Stimulated activated naive CD8-positive, alpha-beta T cell treated with anti-CD3 and anti-CD28 coated beads, Interleukin-15, amount 100 ng/mL, for 72 hours (primary cell): ENCODE measurements at regions not wholly inside any gene's neighbourhood (a gene's known extent, or its start where the extent isn't known, plus 50 kb on each side); places are given as distances from the start of the nearest gene placed in this dataset.

Experiments
- ATAC-seq: fragments of 150-1000 bp; cut with Tn5 transposase; 2 replicates; pipeline ENCODE4 v1.10.0; 2021; ENCODE audit warnings: mild to moderate bottlenecking, moderate library complexity
- DNase-seq, 2 donors: peaks; one replicate each; pipeline ENCODE4 v3.0.0; 2021 to 2022
- H3K27ac Mint-ChIP-seq, 2 donors: one replicate each; pipeline ENCODE4 v1.8.0; 2022; ENCODE audit warnings: mild to moderate bottlenecking in 2 of 2, mixed read lengths in 2 of 2, moderate library complexity in 2 of 2
- H3K27me3 Mint-ChIP-seq: one replicate; pipeline ENCODE4 v1.8.0; 2022; ENCODE audit warnings: mixed read lengths
- H3K4me1 Mint-ChIP-seq: one replicate; pipeline ENCODE4 v1.8.0; 2022; ENCODE audit warnings: mild to moderate bottlenecking, mixed read lengths
- H3K4me3 Mint-ChIP-seq, 2 donors: one replicate each; pipeline ENCODE4 v1.8.0; 2022; ENCODE audit warnings: mild to moderate bottlenecking in 2 of 2, mixed read lengths in 2 of 2, moderate library complexity in 1 of 2
- H3K9me3 Mint-ChIP-seq, 2 donors: one replicate each; pipeline ENCODE4 v1.8.0; 2022; ENCODE audit warnings: mixed read lengths in 2 of 2

DNA sequence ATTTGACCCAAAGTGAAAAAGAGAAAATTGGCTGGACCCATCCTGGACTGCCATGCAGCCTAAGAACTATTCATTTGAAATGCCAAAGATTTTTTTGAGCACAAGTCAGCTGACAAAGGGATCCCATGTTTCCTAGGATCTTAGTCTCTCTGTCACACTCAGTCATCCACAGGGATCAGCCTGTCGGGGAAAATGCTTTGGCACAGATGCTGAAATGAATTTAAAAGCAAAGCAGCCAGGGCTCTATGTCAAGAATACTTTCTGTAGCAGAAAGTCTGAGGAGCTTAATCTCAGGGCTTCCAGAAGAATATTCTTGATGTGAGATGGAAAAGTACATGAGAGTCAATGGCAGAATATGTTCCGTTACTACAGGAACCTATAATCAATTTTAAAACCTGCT lies 1900.8 kb downstream of the MRPL39 start:
- no peaks in the 10 kb centered on the region for H3K4me1 Mint-ChIP-seq

DNA sequence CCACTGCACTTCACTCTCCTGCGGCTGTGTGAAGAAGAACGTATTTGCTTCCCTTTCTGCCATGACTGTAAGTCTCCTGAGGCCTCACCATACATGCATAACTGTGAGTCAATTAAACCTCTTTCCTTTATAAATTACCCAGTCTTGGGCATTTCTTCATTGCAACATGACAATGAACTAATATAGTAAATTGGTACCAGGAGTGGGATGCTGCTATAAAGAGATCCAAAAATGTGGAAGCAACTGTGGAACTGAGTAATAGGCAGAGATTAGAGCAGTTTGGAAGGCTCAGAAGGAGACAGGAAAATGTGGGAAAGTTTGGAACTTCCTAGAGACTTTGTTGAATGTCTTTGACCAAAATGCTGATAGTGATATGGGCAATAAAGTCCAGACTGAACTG lies 1907.9 kb downstream of the MRPL39 start:
- Mint-ChIP-seq H3K4me1 (no peaks in the 10 kb centered on the region), H3K27me3 (no peaks in the 10 kb centered on the region), H3K4me3 (no peak overlapping the region), H3K9me3 (peaks cover 7 to 18% of the 10 kb centered on the region in 2 donors), H3K27ac (no peak overlapping the region)
- ATAC-seq (no peak), DNase-seq (no peak)

More for the DNA sequence above, 1900.8 kb downstream of the MRPL39 start:
- no peak overlapping the region for H3K27ac Mint-ChIP-seq
- DNase-seq (no peak), ATAC-seq (no peak)
- no peaks in the 10 kb centered on the region for H3K27me3 Mint-ChIP-seq
- H3K4me3 Mint-ChIP-seq = no peak overlapping the region
- no peaks in the 10 kb centered on the region for H3K9me3 Mint-ChIP-seq

DNA sequence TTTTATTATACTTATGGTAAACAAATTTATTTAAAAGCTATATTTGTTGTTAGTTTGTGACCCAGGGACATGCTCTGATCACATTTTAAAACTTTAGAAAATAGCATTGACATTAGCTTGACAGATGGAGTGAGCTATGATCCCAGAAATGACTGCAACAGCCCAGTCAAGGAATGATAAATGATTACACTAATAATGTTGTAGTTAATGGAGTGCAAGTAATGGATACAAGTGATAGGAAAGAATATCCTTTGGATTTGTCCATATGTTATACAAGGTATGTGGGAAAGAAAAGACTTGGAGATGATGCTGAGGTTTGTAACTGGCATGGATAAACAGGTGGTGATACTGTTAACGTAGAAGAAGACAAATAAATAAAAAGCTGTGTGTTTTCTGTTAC lies 1908.7 kb downstream of the MRPL39 start:
- no peaks in the 10 kb centered on the region for H3K4me1 Mint-ChIP-seq
- no peak overlapping the region for H3K4me3 Mint-ChIP-seq
- H3K9me3 Mint-ChIP-seq = peaks cover 7 to 18% of the 10 kb centered on the region in 2 donors
- no peak for ATAC-seq
- H3K27me3 Mint-ChIP-seq = no peaks in the 10 kb centered on the region
- H3K27ac Mint-ChIP-seq = no peak overlapping the region
- no peak for DNase-seq

DNA sequence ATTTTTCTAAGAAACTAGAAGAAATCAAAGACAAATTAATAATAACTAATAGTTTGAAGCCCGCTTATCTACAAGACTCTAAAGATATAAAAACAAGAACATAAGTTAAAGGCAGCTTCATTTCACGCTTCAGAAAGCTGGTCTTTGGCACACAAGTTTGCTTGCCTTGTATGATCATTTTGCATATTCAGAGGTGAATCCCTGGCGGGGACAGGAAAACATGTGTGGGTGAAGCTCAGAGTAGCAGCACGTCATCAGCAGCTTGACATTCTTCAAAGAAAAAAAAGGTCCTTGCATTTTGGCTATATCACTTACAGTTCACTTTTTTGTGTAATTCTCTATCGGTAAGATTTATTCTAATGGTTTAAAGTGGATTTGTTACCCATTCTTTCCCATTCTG lies 1911.8 kb downstream of the MRPL39 start:
- Mint-ChIP-seq H3K4me1 (no peaks in the 10 kb centered on the region), H3K9me3 (peaks cover 7 to 14% of the 10 kb centered on the region in 2 donors), H3K4me3 (no peak overlapping the region), H3K27me3 (no peaks in the 10 kb centered on the region), H3K27ac (no peak overlapping the region)
- no peak for DNase-seq
- ATAC-seq = no peak

DNA sequence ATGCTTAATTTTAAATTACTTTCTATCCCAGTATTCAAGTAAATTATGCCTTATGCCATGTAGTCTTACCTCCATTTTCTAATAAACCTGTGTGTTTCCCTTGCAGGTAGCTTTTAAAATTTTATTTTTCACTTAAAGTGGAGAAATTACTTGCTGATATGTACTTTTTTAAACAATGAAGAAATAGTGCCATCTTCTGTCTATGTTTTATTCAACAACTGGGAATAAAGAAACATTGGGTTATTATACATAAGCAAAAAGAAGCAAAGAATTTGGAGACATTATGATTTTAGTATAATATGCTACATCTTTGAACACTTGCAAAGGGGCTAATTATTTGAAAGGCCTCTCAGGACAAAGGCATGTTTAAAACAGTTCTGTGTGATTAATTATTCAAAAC lies 1912.9 kb downstream of the MRPL39 start:
- no peaks in the 10 kb centered on the region for H3K4me1 Mint-ChIP-seq
- no peak for DNase-seq
- no peak overlapping the region for H3K27ac Mint-ChIP-seq
- ATAC-seq = no peak
- H3K9me3 Mint-ChIP-seq = peaks cover 3 to 4% of the 10 kb centered on the region in 2 donors
- no peaks in the 10 kb centered on the region for H3K27me3 Mint-ChIP-seq
- no peak overlapping the region for H3K4me3 Mint-ChIP-seq

DNA sequence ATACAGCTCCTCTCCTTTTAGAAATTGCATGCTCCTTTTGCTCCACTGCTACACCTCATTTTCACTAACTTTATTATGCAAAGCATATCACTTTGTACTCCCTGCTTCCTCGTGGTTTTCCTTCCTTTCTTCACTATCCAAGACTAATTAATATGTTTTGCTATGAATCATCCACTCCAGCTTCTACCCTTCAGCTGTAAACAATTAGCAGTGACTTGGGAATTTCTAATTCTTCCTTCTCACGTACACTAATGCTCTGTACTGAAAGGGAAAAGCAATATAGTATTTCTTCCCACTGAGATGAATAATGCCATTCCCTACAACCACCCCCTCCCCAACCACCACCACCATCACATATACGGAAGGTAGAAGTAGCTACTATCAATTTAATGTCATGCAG lies 1917.0 kb downstream of the MRPL39 start:
- Mint-ChIP-seq H3K27me3 (no peaks in the 10 kb centered on the region), H3K27ac (no peak overlapping the region), H3K4me1 (no peaks in the 10 kb centered on the region), H3K4me3 (no peak overlapping the region), H3K9me3 (no peaks in the 10 kb centered on the region)
- ATAC-seq (no peak), DNase-seq (no peak)

DNA sequence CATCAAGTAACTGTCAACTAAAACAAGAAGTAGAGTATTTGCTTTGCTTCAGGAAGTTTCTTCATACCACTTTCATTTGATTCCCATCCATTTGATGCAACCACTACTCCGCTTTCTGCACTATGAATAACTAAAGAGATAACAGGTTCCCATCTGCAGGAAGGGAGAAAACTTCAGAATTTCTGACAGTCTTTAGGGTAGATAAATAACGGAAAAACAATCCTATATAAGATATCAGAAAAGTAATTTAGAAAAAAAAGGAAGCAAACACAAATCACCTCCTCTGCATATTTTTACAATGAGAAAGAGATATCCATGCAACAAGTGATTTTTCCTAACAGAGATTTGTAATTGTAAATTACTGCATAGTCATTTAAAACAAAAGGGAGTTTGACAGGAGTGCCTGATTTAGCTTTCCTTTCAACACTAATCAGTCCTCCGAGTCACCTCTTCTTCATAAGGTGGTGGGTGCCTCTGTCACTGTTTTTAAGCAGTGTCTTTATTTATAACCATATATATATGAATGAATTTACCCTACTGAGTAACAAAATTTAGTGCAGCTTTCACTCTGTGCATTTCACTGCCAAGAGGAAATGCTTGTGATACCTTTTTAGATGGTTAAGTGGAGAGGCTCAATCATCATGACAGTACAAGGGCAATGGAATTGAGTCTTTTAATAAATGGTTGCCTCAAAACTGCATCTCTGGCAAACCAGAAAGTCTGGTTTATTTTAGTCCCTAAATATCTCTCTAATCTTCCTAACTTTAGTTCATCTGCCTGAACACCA lies 1920.4 kb downstream of the MRPL39 start:
- DNase-seq (no peak), ATAC-seq (no peak)
- Mint-ChIP-seq H3K4me1 (no peaks in the 10 kb centered on the region), H3K4me3 (no peak overlapping the region), H3K9me3 (no peaks in the 10 kb centered on the region), H3K27ac (no peak overlapping the region), H3K27me3 (no peaks in the 10 kb centered on the region)

DNA sequence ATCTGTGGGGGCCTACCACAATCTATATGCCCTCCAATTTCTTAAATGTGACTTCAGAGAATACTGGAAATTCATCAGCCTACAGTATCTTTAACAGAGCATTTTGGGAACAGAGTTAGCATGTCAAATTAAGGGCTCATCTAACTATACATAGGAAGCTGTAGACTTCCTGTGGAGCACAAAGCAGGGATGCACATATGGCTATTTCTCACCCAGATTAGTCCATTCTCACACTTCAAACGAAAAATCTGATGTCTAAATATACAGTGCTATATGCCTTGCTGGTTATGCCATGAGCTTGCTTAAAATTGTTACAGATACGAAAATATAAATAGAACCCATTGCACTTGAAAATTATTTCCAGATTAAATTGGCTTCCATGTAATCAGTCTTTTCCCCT lies 1922.8 kb downstream of the MRPL39 start:
- Mint-ChIP-seq H3K4me1 (no peaks in the 10 kb centered on the region), H3K4me3 (no peak overlapping the region), H3K9me3 (no peaks in the 10 kb centered on the region), H3K27ac (no peak overlapping the region), H3K27me3 (no peaks in the 10 kb centered on the region)
- no peak for ATAC-seq
- no peak for DNase-seq

DNA sequence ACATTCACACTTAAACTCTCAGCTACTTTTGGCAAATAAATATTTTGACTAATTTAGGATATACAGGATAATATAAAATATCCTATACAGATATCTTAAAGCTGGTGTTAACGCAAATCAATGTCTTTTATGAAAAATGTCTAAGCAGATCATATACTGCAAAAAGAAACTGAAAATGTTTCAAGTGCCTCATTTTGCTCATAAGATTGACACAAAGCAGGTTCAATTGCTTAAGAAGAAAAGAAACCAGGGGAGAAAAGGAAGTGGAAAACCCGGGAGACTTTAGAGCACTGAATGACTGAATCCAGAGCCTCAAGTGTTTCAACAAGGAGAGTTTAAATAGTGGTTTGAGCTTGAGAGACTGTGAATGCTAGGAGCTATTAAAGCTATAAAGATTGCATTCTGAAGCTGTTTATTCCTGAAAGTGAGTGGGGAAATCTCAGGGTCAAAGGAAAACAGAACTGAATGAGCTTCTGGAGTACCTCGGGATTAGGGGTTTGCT lies 1943.0 kb downstream of the MRPL39 start:
- H3K27ac Mint-ChIP-seq = no peak overlapping the region
- DNase-seq = no peak
- H3K27me3 Mint-ChIP-seq = no peaks in the 10 kb centered on the region
- H3K9me3 Mint-ChIP-seq = no peaks in the 10 kb centered on the region
- no peak for ATAC-seq
- H3K4me1 Mint-ChIP-seq = no peaks in the 10 kb centered on the region
- no peak overlapping the region for H3K4me3 Mint-ChIP-seq

DNA sequence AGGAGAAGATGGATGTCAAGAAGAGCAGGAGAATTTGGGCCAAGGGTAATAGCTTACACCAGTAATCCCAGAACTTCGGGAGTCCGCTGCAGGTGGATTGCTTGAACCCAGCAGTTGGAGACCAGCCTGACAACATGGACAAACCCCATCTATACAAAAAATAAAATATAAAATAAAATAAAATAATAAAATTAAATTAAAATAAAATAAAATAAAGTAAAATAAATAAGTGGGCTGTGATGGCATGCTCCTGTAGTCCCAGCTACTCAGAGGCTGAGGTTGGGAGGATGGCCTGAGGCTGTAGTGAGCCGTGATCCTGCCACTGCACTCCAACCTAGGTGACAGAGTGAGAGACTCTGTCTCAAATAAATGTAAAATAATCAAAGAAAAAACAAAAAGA lies 1946.7 kb downstream of the MRPL39 start:
- no peaks in the 10 kb centered on the region for H3K27me3 Mint-ChIP-seq
- no peak for ATAC-seq
- no peaks in the 10 kb centered on the region for H3K9me3 Mint-ChIP-seq
- no peaks in the 10 kb centered on the region for H3K4me1 Mint-ChIP-seq
- H3K4me3 Mint-ChIP-seq = no peak overlapping the region
- no peak for DNase-seq
- no peak overlapping the region for H3K27ac Mint-ChIP-seq

DNA sequence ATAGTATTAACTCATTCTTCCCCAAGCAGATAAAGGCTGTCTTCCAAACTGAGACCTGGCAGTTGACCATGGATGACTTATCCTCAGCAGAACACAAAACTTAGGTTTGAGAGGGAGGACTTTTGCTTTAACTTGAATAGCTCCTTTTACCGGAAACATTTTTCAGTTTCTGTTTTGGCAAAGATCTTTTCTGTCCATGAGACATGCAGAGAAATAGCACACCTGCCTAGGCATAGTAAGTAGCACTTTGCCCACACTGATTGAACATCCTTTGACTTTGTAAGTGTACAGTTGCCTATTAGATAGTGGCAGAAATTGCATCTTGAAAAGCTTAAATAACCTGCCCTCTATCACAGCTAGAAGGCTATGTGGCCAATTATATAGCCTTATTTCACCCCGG lies 1962.5 kb downstream of the MRPL39 start:
- Mint-ChIP-seq H3K4me3 (no peak overlapping the region), H3K4me1 (no peaks in the 10 kb centered on the region), H3K27me3 (peaks cover 12% of the 10 kb centered on the region), H3K27ac (no peak overlapping the region), H3K9me3 (no peaks in the 10 kb centered on the region)
- ATAC-seq (no peak), DNase-seq (no peak)

DNA sequence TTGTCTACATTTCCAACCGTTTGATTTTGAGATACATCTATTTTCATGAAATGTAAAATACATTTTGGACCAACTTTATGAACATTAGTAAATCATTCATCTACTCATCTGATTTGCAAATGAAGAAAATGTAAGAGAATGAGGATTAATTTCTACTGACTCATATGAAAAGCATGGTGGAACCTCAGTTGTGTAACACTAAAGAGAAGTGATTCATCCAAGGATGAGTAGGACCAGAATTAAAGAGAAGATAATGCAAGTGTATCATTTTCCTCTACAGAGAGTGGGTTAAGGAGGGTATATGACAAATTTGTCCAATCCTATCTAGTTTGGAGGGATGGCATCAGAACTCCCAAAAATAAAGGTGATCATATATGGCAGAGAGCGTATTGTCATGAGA lies 1967.6 kb downstream of the MRPL39 start:
- ATAC-seq (no peak), DNase-seq (no peak)
- Mint-ChIP-seq H3K4me3 (no peak overlapping the region), H3K9me3 (no peaks in the 10 kb centered on the region), H3K27me3 (peaks cover 7% of the 10 kb centered on the region), H3K27ac (no peak overlapping the region), H3K4me1 (no peaks in the 10 kb centered on the region)

DNA sequence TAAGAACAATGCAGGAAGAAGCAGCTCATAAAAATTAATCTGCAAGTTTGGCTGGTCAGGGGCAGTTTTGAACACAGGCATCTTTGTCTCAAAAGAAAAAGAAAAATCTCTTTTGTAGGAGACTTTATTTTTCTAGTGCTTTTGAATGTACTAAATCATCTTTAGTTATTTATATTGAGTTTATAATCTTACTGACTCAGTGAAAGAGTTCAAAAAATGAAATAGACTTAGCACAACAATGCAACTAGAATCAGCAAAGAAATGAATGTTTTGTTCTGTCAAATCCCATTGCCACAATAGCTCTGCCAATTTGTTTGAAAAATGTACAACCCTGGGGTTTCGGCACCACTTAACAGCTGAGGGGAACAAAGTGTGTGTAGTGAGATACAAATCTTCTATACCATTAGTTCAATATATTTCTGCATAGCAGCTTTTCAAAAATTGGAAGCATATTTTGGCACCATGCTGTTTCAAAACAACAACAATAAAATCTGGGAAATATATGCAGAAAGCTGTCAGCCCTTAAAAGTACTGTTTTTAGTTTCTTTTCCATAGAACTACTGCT lies 1969.1 kb downstream of the MRPL39 start:
- Mint-ChIP-seq H3K4me1 (no peaks in the 10 kb centered on the region), H3K4me3 (no peak overlapping the region), H3K9me3 (no peaks in the 10 kb centered on the region), H3K27ac (no peak overlapping the region), H3K27me3 (peaks cover 7% of the 10 kb centered on the region)
- ATAC-seq (no peak), DNase-seq (no peak)

DNA sequence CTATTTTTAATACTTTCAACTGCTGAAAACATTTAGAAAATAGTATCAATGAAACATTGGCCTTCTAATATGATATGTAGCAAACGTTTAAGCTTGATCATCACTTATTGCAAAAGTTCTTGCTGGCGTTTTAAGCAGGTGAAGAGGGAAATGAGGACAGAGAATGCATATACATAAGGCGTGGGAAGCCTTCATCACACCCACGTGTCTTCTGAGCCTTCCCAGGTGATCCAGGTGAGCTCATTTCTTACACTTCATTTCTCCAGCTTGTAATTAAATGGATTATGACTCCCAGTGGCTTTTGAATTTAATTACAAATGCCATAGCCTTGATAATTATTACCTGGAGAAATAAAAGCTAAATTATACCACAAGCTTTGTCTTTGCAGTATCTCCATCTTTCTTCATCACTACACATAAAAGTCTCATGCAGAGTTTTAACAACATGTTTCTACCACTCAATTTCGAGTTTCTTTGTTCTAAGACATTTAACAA lies 1973.8 kb downstream of the MRPL39 start:
- DNase-seq (no peak), ATAC-seq (no peak)
- Mint-ChIP-seq H3K9me3 (no peaks in the 10 kb centered on the region), H3K4me1 (no peaks in the 10 kb centered on the region), H3K4me3 (no peak overlapping the region), H3K27ac (no peak overlapping the region), H3K27me3 (no peaks in the 10 kb centered on the region)

DNA sequence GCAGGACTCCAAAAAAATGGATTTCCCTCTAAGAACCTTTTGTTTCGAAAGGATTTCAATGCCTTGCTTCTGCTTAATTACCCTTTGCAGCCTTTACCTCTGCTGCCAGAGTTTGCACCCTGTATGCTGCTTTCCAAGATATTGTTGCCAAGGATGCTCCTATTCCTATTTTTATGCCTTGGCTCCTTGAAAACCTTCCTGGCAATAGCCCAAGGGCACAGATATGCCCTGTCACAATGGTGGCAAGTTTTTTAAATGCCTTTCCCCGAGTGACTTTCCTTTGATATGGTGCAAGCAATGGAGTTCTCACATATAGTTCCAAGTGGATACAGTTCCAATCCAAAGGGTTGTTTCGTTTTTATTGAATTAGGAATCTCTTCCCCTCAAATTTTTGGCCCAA lies 1983.0 kb downstream of the MRPL39 start:
- Mint-ChIP-seq H3K9me3 (no peaks in the 10 kb centered on the region), H3K4me3 (no peak overlapping the region)

DNA sequence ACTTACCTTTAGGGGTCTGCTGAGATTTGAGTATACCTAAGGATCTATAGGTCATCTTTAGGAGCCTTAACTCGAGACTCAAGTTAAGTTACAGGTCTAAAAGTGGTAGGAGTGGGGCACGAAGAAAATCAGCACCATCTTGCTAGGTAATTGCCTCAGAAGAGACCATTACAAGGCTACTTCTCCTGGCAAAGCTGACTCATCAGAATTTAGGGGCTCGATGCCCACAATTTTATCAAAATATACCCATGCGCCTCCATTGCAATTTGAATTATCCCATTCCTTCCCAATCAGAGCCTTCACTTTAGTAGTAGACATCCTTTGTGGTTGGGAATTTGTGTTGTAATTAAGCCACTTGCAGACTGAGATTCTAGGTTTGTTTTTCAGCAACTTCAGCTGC lies 1994.3 kb downstream of the MRPL39 start:
- no peaks in the 10 kb centered on the region for H3K9me3 Mint-ChIP-seq
- DNase-seq (no peak), ATAC-seq (no peak)
- H3K27ac Mint-ChIP-seq = no peak overlapping the region
- H3K27me3 Mint-ChIP-seq = no peaks in the 10 kb centered on the region
- no peak overlapping the region for H3K4me3 Mint-ChIP-seq
- no peaks in the 10 kb centered on the region for H3K4me1 Mint-ChIP-seq

More for the DNA sequence above, 1983.0 kb downstream of the MRPL39 start:
- no peak for DNase-seq
- ATAC-seq = no peak
- Mint-ChIP-seq H3K27me3 (no peaks in the 10 kb centered on the region), H3K27ac (peak overlapping the region in 1 of 2 donors; percentile 42), H3K4me1 (no peaks in the 10 kb centered on the region)
